D721Med (cell line): ENCODE measurements at regions not wholly inside any gene's neighbourhood (a gene's known extent, or its start where the extent isn't known, plus 50 kb on each side); places are given as distances from the start of the nearest gene placed in this dataset.

Source experiments
- DNase-seq: peaks from one replicate; pipeline ENCODE4 v3.0.0; 2011; ENCODE audit warnings: low spot score; ENCODE audit not compliant: insufficient read length
- FAIRE-seq: peaks from 2 replicates; lab custom pipeline; 2011; peaks lifted over from hg19 to GRCh38; lab: Jason Lieb, UNC
- TF ChIP-seq, protein P1 (sequence below): IDR thresholded peaks from 2 replicates; pipeline ENCODE4 v1.5.1; 2012; ENCODE audit warnings: mild to moderate bottlenecking, control low read depth; ENCODE audit not compliant: insufficient read depth; ENCODE audit errors: missing control alignments

DNA sequence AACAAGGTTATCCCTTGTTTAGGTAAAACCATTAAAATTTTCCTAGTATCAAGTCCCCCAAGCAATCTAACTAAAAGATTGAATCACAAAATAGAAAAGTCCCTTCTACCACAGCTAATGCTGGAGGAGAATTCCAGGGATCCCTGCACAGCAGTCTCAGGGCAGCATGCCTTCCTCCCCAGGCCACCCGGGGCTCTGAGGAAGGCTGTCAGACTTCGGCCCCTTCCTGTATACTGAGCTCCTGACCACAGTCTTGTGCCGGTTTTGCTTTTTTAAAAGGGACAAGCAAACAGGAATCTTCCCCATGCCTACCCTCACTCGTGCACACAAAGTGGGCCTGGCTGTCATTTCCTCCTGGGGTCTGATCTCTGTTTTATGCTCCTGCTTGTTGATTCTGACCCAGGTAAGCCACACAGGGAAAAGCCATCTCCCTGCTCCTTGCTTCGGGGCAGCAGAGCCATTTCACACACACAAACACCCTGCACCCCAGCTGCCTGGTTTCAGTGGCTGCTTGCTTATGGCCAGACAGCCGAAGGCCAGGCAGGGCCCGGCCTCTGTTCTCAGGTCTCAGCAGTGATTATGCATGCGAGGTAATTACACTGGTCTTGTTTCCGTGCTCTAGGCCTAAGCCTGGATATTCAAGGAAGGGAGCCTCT, 211.9 kb downstream of the NXNL2 start:
- FAIRE-seq (no peak), DNase-seq (no peak)
- TF ChIP-seq, protein P1, sequence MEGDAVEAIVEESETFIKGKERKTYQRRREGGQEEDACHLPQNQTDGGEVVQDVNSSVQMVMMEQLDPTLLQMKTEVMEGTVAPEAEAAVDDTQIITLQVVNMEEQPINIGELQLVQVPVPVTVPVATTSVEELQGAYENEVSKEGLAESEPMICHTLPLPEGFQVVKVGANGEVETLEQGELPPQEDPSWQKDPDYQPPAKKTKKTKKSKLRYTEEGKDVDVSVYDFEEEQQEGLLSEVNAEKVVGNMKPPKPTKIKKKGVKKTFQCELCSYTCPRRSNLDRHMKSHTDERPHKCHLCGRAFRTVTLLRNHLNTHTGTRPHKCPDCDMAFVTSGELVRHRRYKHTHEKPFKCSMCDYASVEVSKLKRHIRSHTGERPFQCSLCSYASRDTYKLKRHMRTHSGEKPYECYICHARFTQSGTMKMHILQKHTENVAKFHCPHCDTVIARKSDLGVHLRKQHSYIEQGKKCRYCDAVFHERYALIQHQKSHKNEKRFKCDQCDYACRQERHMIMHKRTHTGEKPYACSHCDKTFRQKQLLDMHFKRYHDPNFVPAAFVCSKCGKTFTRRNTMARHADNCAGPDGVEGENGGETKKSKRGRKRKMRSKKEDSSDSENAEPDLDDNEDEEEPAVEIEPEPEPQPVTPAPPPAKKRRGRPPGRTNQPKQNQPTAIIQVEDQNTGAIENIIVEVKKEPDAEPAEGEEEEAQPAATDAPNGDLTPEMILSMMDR: no peak

DNA sequence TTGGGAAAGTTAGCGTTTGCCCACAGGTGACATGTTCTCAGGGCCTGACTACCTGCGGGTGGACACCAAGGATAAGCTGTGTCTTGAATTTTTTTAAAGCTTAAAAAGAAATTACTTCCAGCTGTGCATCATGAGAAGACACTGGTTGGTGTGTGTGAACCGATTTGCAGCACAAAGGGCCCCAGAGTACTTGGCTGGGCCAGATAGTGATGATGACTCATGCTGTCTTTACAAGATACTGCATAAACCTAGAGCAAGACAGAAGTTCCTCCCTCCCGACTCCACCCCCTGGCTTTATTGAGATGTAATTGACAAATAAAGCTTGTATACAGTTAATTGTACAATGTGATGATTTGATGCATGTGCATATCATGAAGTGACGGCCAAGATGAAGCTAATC, 212.8 kb downstream of the NXNL2 start:
- no peak for DNase-seq
- no peak for FAIRE-seq

GRCh38 chr9:88748566-88749261, 213.7 kb downstream of the NXNL2 start:
- FAIRE-seq: no peak
- TF ChIP-seq, protein P1: no peak
- no peak for DNase-seq

More for the DNA sequence above, 212.8 kb downstream of the NXNL2 start:
- TF ChIP-seq, protein P1: no peak

DNA sequence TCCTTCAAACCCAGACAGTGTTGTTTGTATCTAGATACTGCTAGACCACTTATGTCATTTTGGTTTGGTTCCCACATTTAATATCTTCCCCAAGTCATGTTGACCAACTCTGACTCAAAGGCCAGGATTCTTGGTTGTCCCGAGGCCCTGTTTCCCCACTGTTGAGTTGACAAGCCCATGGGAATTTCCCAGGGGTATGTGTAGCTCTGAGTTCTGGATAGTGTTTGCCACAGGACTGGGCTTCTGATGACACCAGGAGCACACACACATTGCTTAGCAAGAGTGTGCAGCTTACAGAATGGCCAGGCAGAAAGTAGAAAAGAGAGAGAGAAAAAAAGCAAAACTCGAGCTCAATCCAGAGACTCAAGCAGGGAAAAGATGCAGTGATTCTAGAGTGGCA, 214.4 kb downstream of the NXNL2 start:
- DNase-seq (no peak), FAIRE-seq (no peak)
- TF ChIP-seq, protein P1: no peak

GRCh38 chr9:88750832-88751360, 215.9 kb downstream of the NXNL2 start:
- FAIRE-seq (no peak), DNase-seq (no peak)

DNA sequence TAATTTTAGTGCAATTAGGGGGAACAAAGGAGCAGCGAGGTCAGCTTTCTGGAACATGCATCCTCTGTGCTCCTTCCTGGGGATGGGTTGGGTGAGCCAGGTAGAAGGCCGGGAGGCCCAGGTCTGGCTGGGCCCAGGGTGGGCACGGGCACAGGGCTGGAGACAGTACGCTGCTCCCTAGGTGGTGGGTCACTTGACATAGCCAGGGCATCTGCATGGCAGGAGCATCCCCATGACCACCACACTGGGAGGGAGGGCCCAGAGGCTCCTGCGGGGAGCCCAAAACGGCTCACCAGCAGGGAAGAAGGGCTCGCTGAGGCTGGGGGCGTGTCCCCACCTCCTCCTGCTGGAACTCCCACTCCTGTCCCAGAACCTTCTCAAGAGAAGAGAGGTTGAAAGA, 216.8 kb downstream of the NXNL2 start:
- FAIRE-seq (no peak), DNase-seq (no peak)
- TF ChIP-seq, protein P1: no peak

More at GRCh38 chr9:88750832-88751360, 215.9 kb downstream of the NXNL2 start:
- TF ChIP-seq, protein P1: no peak
